ENCODE measurements at regions not wholly inside any gene's neighbourhood (a gene's known extent, or its start where the extent isn't known, plus 50 kb on each side); places are given as distances from the start of the nearest gene placed in this dataset.

GRCh38 chr13:103516015-103516795 is 450.0 kb upstream of the SLC10A2 start:
- Histone ChIP-seq H3K9me3 (ENCODE audit: low read depth) (no peaks in the 10 kb centered on the region), H3K4me1 (ENCODE audit: insufficient read depth) (peaks cover 7% of the 10 kb centered on the region), H2AFZ (no peak overlapping the region), H3K36me3 (replicated peaks; ENCODE audit: insufficient read depth, low read depth) (no peaks in the 10 kb centered on the region), H3K27me3 (no peaks in the 10 kb centered on the region), H3K4me3 (no peak overlapping the region), H3K79me2 (no peaks in the 10 kb centered on the region), H3K4me2 (no peak overlapping the region), H3K9me2 (replicated peaks; ENCODE audit: insufficient read depth) (no peaks in the 10 kb centered on the region), H3K27ac (no peak overlapping the region), H4K20me1 (ENCODE audit: insufficient read depth, poor library complexity, severe bottlenecking) (no peaks in the 10 kb centered on the region)
- TF ChIP-seq EZH2phosphoT487 (IDR thresholded peaks at IDR 0.05; ENCODE audit: low read depth, severe bottlenecking, unreplicated experiment) (no peak), EZH2 (IDR thresholded peaks at IDR 0.05; ENCODE audit: borderline replicate concordance) (no peak)
- TF ChIP-seq, protein P1, sequence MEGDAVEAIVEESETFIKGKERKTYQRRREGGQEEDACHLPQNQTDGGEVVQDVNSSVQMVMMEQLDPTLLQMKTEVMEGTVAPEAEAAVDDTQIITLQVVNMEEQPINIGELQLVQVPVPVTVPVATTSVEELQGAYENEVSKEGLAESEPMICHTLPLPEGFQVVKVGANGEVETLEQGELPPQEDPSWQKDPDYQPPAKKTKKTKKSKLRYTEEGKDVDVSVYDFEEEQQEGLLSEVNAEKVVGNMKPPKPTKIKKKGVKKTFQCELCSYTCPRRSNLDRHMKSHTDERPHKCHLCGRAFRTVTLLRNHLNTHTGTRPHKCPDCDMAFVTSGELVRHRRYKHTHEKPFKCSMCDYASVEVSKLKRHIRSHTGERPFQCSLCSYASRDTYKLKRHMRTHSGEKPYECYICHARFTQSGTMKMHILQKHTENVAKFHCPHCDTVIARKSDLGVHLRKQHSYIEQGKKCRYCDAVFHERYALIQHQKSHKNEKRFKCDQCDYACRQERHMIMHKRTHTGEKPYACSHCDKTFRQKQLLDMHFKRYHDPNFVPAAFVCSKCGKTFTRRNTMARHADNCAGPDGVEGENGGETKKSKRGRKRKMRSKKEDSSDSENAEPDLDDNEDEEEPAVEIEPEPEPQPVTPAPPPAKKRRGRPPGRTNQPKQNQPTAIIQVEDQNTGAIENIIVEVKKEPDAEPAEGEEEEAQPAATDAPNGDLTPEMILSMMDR (IDR thresholded peaks at IDR 0.05; ENCODE audit: poor library complexity) = no peak
- 77% methylated on average over 6 of the region's 6 CpGs for WGBS (ENCODE audit: low lambda C conversion rate, missing lambda C conversion rate)
- DNase-seq (ENCODE audit: low spot score) = no peak

DNA sequence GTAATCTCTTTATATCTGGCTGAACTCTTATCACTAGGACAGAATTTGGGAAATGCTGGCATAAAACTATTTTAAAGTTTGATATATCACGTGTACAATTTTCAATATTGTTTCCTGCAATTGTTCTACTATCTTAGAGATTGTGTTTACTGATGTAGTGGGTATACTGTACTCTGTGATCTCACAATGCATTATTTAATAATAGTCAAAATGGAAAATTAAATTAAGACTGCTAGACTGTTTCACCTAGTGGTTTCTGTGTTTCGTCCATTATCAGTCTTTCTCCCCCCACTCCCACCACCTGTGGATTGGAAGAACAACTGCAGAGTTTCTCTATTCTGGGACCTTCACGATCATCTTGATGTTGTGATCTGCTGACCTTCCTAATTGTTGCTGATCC is 449.2 kb upstream of the SLC10A2 start:
- WGBS (ENCODE audit: low lambda C conversion rate, missing lambda C conversion rate) = 86% methylated on average over 3 of the region's 3 CpGs
- no peak for DNase-seq (ENCODE audit: low spot score)
- TF ChIP-seq EZH2 (IDR thresholded peaks at IDR 0.05; ENCODE audit: borderline replicate concordance) (no peak), EZH2phosphoT487 (IDR thresholded peaks at IDR 0.05; ENCODE audit: low read depth, severe bottlenecking, unreplicated experiment) (no peak)
- TF ChIP-seq, protein P1 (IDR thresholded peaks at IDR 0.05; ENCODE audit: poor library complexity) = no peak
- Histone ChIP-seq H3K27me3 (no peaks in the 10 kb centered on the region), H4K20me1 (ENCODE audit: insufficient read depth, poor library complexity, severe bottlenecking) (no peaks in the 10 kb centered on the region), H3K27ac (no peak overlapping the region), H3K79me2 (no peaks in the 10 kb centered on the region), H3K9me2 (replicated peaks; ENCODE audit: insufficient read depth) (no peaks in the 10 kb centered on the region), H3K4me1 (ENCODE audit: insufficient read depth) (peaks cover 7% of the 10 kb centered on the region), H2AFZ (no peak overlapping the region), H3K36me3 (replicated peaks; ENCODE audit: insufficient read depth, low read depth) (no peaks in the 10 kb centered on the region), H3K4me2 (no peak overlapping the region), H3K4me3 (no peak overlapping the region), H3K9me3 (ENCODE audit: low read depth) (no peaks in the 10 kb centered on the region)

DNA sequence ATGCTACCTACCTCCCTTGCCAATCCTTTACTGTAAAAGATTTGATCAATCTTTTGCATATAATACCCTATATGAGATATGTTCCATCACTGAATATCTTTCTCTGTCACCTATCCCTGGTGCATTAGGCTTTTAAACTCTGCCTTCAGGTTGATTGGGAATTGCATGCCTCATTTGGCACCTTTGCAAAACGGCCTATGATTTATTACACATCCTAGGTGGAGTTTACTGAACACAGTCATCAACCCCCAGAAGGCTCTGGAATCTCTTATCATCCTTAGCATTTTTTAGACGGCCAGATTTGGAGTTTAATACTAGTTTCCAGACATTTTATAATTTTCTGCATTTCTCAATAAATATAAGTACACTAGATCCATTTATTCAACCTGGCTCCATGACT is 448.4 kb upstream of the SLC10A2 start:
- Histone ChIP-seq H3K4me2 (no peak overlapping the region), H3K79me2 (no peaks in the 10 kb centered on the region), H3K4me3 (no peak overlapping the region), H3K27me3 (no peaks in the 10 kb centered on the region), H3K9me2 (replicated peaks; ENCODE audit: insufficient read depth) (no peaks in the 10 kb centered on the region), H3K9me3 (ENCODE audit: low read depth) (no peaks in the 10 kb centered on the region), H3K4me1 (ENCODE audit: insufficient read depth) (peaks cover 7% of the 10 kb centered on the region), H2AFZ (no peak overlapping the region), H4K20me1 (ENCODE audit: insufficient read depth, poor library complexity, severe bottlenecking) (no peaks in the 10 kb centered on the region), H3K27ac (no peak overlapping the region), H3K36me3 (replicated peaks; ENCODE audit: insufficient read depth, low read depth) (no peaks in the 10 kb centered on the region)
- 36% methylated on average over 2 of the region's 2 CpGs for WGBS (ENCODE audit: low lambda C conversion rate, missing lambda C conversion rate)
- DNase-seq (ENCODE audit: low spot score) = no peak
- TF ChIP-seq EZH2 (IDR thresholded peaks at IDR 0.05; ENCODE audit: borderline replicate concordance) = no peak
- no peak for TF ChIP-seq EZH2phosphoT487 (IDR thresholded peaks at IDR 0.05; ENCODE audit: low read depth, severe bottlenecking, unreplicated experiment)

- no peaks in the 10 kb centered on the region for H3K9me2 ChIP-seq (replicated peaks; ENCODE audit: insufficient read depth)
- WGBS (ENCODE audit: low lambda C conversion rate, missing lambda C conversion rate) = 96% methylated on average over 1 of the region's 1 CpG
- H3K36me3 ChIP-seq (replicated peaks; ENCODE audit: insufficient read depth, low read depth) = no peaks in the 10 kb centered on the region
- no peak for DNase-seq (ENCODE audit: low spot score)
- H3K4me2 ChIP-seq = no peak overlapping the region
- no peaks in the 10 kb centered on the region for H3K9me3 ChIP-seq (ENCODE audit: low read depth)
- H3K27ac ChIP-seq = no peak overlapping the region
- no peaks in the 10 kb centered on the region for H3K27me3 ChIP-seq
- peaks cover 7% of the 10 kb centered on the region for H3K4me1 ChIP-seq (ENCODE audit: insufficient read depth)
- no peaks in the 10 kb centered on the region for H3K79me2 ChIP-seq
- no peak overlapping the region for H2AFZ ChIP-seq
- H4K20me1 ChIP-seq (ENCODE audit: insufficient read depth, poor library complexity, severe bottlenecking) = no peaks in the 10 kb centered on the region
- no peak overlapping the region for H3K4me3 ChIP-seq
- no peak for TF ChIP-seq EZH2 (IDR thresholded peaks at IDR 0.05; ENCODE audit: borderline replicate concordance)
- TF ChIP-seq, protein P1 (IDR thresholded peaks at IDR 0.05; ENCODE audit: poor library complexity) = no peak
These were observed 448.0 kb upstream of the SLC10A2 start for GRCh38 chr13:103514188-103514587.

Measured in hepatocyte (in vitro differentiated cells).